Stimulated activated naive B cell treated with anti-CD40 and anti-IgM and Interleukin-4, amounts not matched to agents 10 μg/mL and 1 μg/mL and 100 μg/mL, for 72 hours (primary cell): ENCODE measurements at regions not wholly inside any gene's neighbourhood (a gene's known extent, or its start where the extent isn't known, plus 50 kb on each side); places are given as distances from the start of the nearest gene placed in this dataset.
A peak's percentile ranks its signal among the peaks of the same experiment; 100 is the strongest.

Experiments used
- ATAC-seq, 2 donors: fragments of 150-1000 bp; cut with Tn5 transposase; replicated peaks; 2 replicates each; pipeline ENCODE4 v1.10.0; 2021; ENCODE audit warnings: moderate library complexity in 1 of 2
- DNase-seq: peaks from one replicate; pipeline ENCODE4 v3.0.0; 2021
- H3K27ac Mint-ChIP-seq: one replicate; pipeline ENCODE4 v1.8.0; 2022; ENCODE audit warnings: mild to moderate bottlenecking, mixed read lengths
- H3K27me3 Mint-ChIP-seq, 2 donors: one replicate each; pipeline ENCODE4 v1.8.0; 2022; ENCODE audit warnings: mixed read lengths in 2 of 2
- H3K36me3 Mint-ChIP-seq, 2 donors: one replicate each; pipeline ENCODE4 v1.8.0; 2022; ENCODE audit warnings: mixed read lengths in 2 of 2, mild to moderate bottlenecking in 1 of 2
- H3K4me1 Mint-ChIP-seq, 2 donors: one replicate each; pipeline ENCODE4 v1.8.0; 2022; ENCODE audit warnings: mixed read lengths in 2 of 2, mild to moderate bottlenecking in 1 of 2
- H3K4me3 Mint-ChIP-seq, 2 donors: one replicate each; pipeline ENCODE4 v1.8.0; 2022; ENCODE audit warnings: mild to moderate bottlenecking in 2 of 2, mixed read lengths in 2 of 2, moderate library complexity in 1 of 2
- H3K9me3 Mint-ChIP-seq, 2 donors: one replicate each; pipeline ENCODE4 v1.8.0; 2022; ENCODE audit warnings: mixed read lengths in 2 of 2, mild to moderate bottlenecking in 1 of 2

- peaks cover 0 to 4% of the 10 kb centered on the region in 2 donors for H3K9me3 Mint-ChIP-seq
Observed at GRCh38 chr17:77297693-77298666, 157.2 kb downstream of the SEC14L1 start.

GRCh38 chr17:77298811-77299210, 158.0 kb downstream of the SEC14L1 start:
- ATAC-seq (no peak), DNase-seq (no peak)
- Mint-ChIP-seq H3K27me3 (peaks cover 0 to 4% of the 10 kb centered on the region in 2 donors), H3K4me1 (peaks cover 7 to 8% of the 10 kb centered on the region in 2 donors), H3K27ac (no peak overlapping the region), H3K4me3 (no peak overlapping the region), H3K9me3 (peaks cover 0 to 4% of the 10 kb centered on the region in 2 donors), H3K36me3 (peaks cover 2 to 33% of the 10 kb centered on the region in 2 donors)

More at GRCh38 chr17:77297693-77298666, 157.2 kb downstream of the SEC14L1 start:
- H3K27me3 Mint-ChIP-seq: peaks cover 0 to 4% of the 10 kb centered on the region in 2 donors
- peaks cover 7% of the 10 kb centered on the region in 2 donors for H3K4me1 Mint-ChIP-seq
- ATAC-seq (peak in 1 of 2 donors; percentile 39), DNase-seq (no peak)
- H3K36me3 Mint-ChIP-seq: peaks cover 2 to 36% of the 10 kb centered on the region in 2 donors
- no peak overlapping the region for H3K27ac Mint-ChIP-seq
- no peak overlapping the region for H3K4me3 Mint-ChIP-seq

- no peak for ATAC-seq
- H3K27ac Mint-ChIP-seq: no peak overlapping the region
- peaks cover 0 to 4% of the 10 kb centered on the region in 2 donors for H3K27me3 Mint-ChIP-seq
- peaks cover 0 to 4% of the 10 kb centered on the region in 2 donors for H3K9me3 Mint-ChIP-seq
- H3K36me3 Mint-ChIP-seq: peaks cover 2 to 31% of the 10 kb centered on the region in 2 donors
- peaks cover 10 to 14% of the 10 kb centered on the region in 2 donors for H3K4me1 Mint-ChIP-seq
- DNase-seq: no peak
- H3K4me3 Mint-ChIP-seq: no peak overlapping the region
Observed at GRCh38 chr17:77299256-77300015, 158.7 kb downstream of the SEC14L1 start.

- Mint-ChIP-seq H3K36me3 (peaks cover 2 to 25% of the 10 kb centered on the region in 2 donors), H3K9me3 (peaks cover 0 to 4% of the 10 kb centered on the region in 2 donors), H3K4me1 (peaks cover 17 to 21% of the 10 kb centered on the region in 2 donors), H3K27me3 (peaks cover 0 to 4% of the 10 kb centered on the region in 2 donors), H3K4me3 (no peak overlapping the region), H3K27ac (no peak overlapping the region)
- ATAC-seq: no peak
- no peak for DNase-seq
Observed at GRCh38 chr17:77300016-77300686, 159.4 kb downstream of the SEC14L1 start.

GRCh38 chr17:77301694-77302266, 161.0 kb downstream of the SEC14L1 start:
- Mint-ChIP-seq H3K4me1 (peaks cover 23 to 35% of the 10 kb centered on the region in 2 donors), H3K4me3 (no peak overlapping the region), H3K9me3 (peaks cover 0 to 4% of the 10 kb centered on the region in 2 donors), H3K27me3 (no peaks in the 10 kb centered on the region), H3K36me3 (peaks cover 4 to 21% of the 10 kb centered on the region in 2 donors), H3K27ac (no peak overlapping the region)
- DNase-seq (no peak), ATAC-seq (no peak)

- H3K9me3 Mint-ChIP-seq: peaks cover 0 to 1% of the 10 kb centered on the region in 2 donors
- DNase-seq (no peak), ATAC-seq (no peak)
- H3K36me3 Mint-ChIP-seq: peaks cover 4 to 18% of the 10 kb centered on the region in 2 donors
- peaks cover 24 to 31% of the 10 kb centered on the region in 2 donors for H3K4me1 Mint-ChIP-seq
- no peak overlapping the region for H3K27ac Mint-ChIP-seq
- no peaks in the 10 kb centered on the region for H3K27me3 Mint-ChIP-seq
- no peak overlapping the region for H3K4me3 Mint-ChIP-seq
Observed at GRCh38 chr17:77302682-77303081, 161.9 kb downstream of the SEC14L1 start.

GRCh38 chr17:77303620-77304019, 162.9 kb downstream of the SEC14L1 start:
- Mint-ChIP-seq H3K4me1 (peaks cover 22 to 28% of the 10 kb centered on the region in 2 donors), H3K36me3 (peaks cover 2 to 20% of the 10 kb centered on the region in 2 donors), H3K9me3 (no peaks in the 10 kb centered on the region), H3K27ac (no peak overlapping the region), H3K27me3 (no peaks in the 10 kb centered on the region), H3K4me3 (no peak overlapping the region)
- ATAC-seq (no peak), DNase-seq (no peak)

- H3K36me3 Mint-ChIP-seq: peaks cover 2 to 18% of the 10 kb centered on the region in 2 donors
- H3K27ac Mint-ChIP-seq: peak overlapping the region; percentile 75
- H3K27me3 Mint-ChIP-seq: no peaks in the 10 kb centered on the region
- no peak for ATAC-seq
- no peak for DNase-seq
- peaks cover 22 to 28% of the 10 kb centered on the region in 2 donors for H3K4me1 Mint-ChIP-seq
- H3K4me3 Mint-ChIP-seq: no peak overlapping the region
- no peaks in the 10 kb centered on the region for H3K9me3 Mint-ChIP-seq
Observed at GRCh38 chr17:77304051-77304745, 163.4 kb downstream of the SEC14L1 start.

GRCh38 chr17:77304746-77305473, 164.1 kb downstream of the SEC14L1 start:
- H3K4me1 Mint-ChIP-seq: peaks cover 22 to 28% of the 10 kb centered on the region in 2 donors

GRCh38 chr17:77306048-77306789, 165.4 kb downstream of the SEC14L1 start:
- no peak overlapping the region for H3K4me3 Mint-ChIP-seq
- H3K27ac Mint-ChIP-seq: no peak overlapping the region
- peaks cover 30 to 37% of the 10 kb centered on the region in 2 donors for H3K4me1 Mint-ChIP-seq
- H3K36me3 Mint-ChIP-seq: peaks cover 4 to 26% of the 10 kb centered on the region in 2 donors
- DNase-seq (no peak), ATAC-seq (no peak)
- H3K9me3 Mint-ChIP-seq: no peaks in the 10 kb centered on the region
- H3K27me3 Mint-ChIP-seq: no peaks in the 10 kb centered on the region

More at GRCh38 chr17:77304746-77305473, 164.1 kb downstream of the SEC14L1 start:
- DNase-seq (no peak), ATAC-seq (peak; percentile 91)
- peaks cover 2 to 19% of the 10 kb centered on the region in 2 donors for H3K36me3 Mint-ChIP-seq
- no peaks in the 10 kb centered on the region for H3K9me3 Mint-ChIP-seq
- H3K27ac Mint-ChIP-seq: peak overlapping the region; percentile 15
- H3K27me3 Mint-ChIP-seq: no peaks in the 10 kb centered on the region
- peak overlapping the region in 1 of 2 donors; percentile 23 for H3K4me3 Mint-ChIP-seq

GRCh38 chr17:77306790-77307478, 166.2 kb downstream of the SEC14L1 start:
- no peaks in the 10 kb centered on the region for H3K27me3 Mint-ChIP-seq
- ATAC-seq (no peak), DNase-seq (no peak)
- peaks cover 11 to 33% of the 10 kb centered on the region in 2 donors for H3K36me3 Mint-ChIP-seq
- no peak overlapping the region for H3K4me3 Mint-ChIP-seq
- H3K27ac Mint-ChIP-seq: peak overlapping the region; percentile 51
- peaks cover 37 to 44% of the 10 kb centered on the region in 2 donors for H3K4me1 Mint-ChIP-seq
- H3K9me3 Mint-ChIP-seq: no peaks in the 10 kb centered on the region
